ENCODE measurements at regions not wholly inside any gene's neighbourhood (a gene's known extent, or its start where the extent isn't known, plus 50 kb on each side); places are given as distances from the start of the nearest gene placed in this dataset.

DNA sequence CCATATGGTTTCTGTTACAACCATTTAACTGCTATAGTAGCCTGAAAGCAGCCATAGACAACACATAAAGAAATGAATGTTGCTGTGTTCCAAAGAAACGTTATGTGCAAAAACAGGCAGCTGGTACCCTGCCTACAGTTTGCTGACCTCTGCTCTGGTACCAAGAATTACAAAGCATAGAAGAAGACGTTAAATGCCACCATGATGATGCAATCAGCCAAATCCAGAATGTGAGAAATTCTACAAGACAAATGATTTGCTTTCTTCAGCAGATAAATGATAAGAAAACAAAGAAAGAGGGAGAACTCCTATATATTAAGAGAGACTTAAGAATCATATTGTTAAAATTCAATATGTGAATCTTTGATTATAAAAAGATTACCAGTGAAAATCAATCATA is 97.8 kb upstream of the PDE4B start:
- Histone ChIP-seq H3K9me3 (no peaks in the 10 kb centered on the region), H3K36me3 (no peaks in the 10 kb centered on the region), H3K27me3 (peaks cover 0 to 8% (median 0%) of the 10 kb centered on the region in 7 donors), H3K4me1 (peaks cover 0 to 30% (median 20%) of the 10 kb centered on the region in 9 donors), H3K27ac (no peak overlapping the region), H3K4me3 (no peak overlapping the region)
- 67% methylated on average over 2 of the region's 2 CpGs for WGBS, 2 donors
- TF ChIP-seq, protein P1, sequence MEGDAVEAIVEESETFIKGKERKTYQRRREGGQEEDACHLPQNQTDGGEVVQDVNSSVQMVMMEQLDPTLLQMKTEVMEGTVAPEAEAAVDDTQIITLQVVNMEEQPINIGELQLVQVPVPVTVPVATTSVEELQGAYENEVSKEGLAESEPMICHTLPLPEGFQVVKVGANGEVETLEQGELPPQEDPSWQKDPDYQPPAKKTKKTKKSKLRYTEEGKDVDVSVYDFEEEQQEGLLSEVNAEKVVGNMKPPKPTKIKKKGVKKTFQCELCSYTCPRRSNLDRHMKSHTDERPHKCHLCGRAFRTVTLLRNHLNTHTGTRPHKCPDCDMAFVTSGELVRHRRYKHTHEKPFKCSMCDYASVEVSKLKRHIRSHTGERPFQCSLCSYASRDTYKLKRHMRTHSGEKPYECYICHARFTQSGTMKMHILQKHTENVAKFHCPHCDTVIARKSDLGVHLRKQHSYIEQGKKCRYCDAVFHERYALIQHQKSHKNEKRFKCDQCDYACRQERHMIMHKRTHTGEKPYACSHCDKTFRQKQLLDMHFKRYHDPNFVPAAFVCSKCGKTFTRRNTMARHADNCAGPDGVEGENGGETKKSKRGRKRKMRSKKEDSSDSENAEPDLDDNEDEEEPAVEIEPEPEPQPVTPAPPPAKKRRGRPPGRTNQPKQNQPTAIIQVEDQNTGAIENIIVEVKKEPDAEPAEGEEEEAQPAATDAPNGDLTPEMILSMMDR (IDR thresholded peaks at IDR 0.05): no peak
- intact Hi-C loops (cut with DNase I): no loop called here
- ATAC-seq: no peak
- no peak for DNase-seq

DNA sequence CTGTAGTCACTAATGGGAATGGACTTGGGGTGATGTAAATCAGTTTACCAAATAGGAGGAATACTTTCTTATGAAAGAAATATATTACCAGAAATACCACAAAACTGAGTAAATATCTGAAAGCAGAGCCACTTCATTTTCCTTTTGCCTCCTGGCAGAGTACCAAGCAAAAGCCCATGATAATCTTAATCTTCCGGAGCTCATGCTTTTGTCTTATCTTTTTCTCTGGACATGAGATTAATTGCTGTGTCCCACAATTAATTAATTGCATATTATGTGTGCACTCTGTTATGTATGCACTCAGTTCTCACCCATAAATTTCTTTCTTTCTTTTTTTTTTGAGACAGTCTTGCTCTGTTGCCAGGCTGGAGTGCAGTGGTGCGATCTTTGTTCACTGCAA is 94.1 kb upstream of the PDE4B start:
- DNase-seq: no peak
- H3K36me3 ChIP-seq: no peaks in the 10 kb centered on the region
- WGBS, 2 donors: 61 to 66% methylated on average over 2 of the region's 2 CpGs
- no peaks in the 10 kb centered on the region for H3K9me3 ChIP-seq
- H3K4me3 ChIP-seq: no peak overlapping the region
- no peak overlapping the region for H3K27ac ChIP-seq
- H3K4me1 ChIP-seq: no peaks in the 10 kb centered on the region
- no peak for ATAC-seq
- H3K27me3 ChIP-seq: peaks cover 0 to 8% (median 0%) of the 10 kb centered on the region in 7 donors
- intact Hi-C loops (cut with DNase I): no loop called here
- TF ChIP-seq, protein P1 (IDR thresholded peaks at IDR 0.05): no peak

DNA sequence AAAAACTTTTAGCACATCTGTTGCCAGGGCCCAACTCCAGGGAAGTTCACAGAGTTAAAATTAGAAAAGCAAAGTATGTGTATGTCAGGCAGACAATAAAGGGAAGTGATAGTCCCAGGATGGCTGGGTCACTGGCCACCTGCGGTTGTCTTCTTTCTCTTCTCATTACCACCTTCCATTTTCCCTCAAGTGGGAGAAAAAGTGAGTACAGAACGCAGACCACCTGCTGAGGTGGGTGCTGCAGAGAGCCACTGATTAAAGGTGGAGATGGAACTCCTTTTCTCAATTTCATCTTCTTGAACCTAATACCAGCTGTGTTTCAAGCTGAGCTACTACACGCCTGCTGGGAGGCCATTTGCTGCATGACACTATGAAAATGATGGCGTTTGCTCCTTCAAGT is 88.8 kb upstream of the PDE4B start:
- ATAC-seq: no peak
- 44% methylated on average over 4 of the region's 4 CpGs for WGBS, 2 donors
- H3K4me3 ChIP-seq: no peak overlapping the region
- peaks cover 0 to 2% (median 0%) of the 10 kb centered on the region in 9 donors for H3K4me1 ChIP-seq
- no peak for DNase-seq
- TF ChIP-seq, protein P1 (IDR thresholded peaks at IDR 0.05): no peak
- peaks cover 0 to 4% (median 0%) of the 10 kb centered on the region in 7 donors for H3K27me3 ChIP-seq
- H3K27ac ChIP-seq: no peak overlapping the region
- intact Hi-C loops (cut with DNase I): no loop called here
- no peaks in the 10 kb centered on the region for H3K36me3 ChIP-seq
- no peaks in the 10 kb centered on the region for H3K9me3 ChIP-seq

DNA sequence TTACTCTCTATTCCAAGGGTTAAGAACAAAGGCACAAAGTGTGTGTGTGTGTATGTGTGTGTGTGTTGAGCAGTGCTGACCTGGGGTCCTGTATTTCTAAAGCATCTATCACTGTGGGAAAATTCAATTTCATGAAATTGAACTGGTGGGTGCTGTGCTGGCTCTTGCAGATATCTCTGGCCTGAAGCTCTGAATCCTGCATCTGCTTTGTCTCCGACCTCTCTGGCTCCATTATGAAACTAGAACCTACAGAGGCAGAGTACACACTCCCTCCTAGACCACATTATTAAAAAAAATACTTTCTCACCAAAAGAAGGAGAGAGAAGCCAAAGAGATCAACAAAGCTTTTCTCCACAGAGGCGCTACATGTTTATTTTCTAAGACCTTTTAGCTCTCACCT is 88.4 kb upstream of the PDE4B start:
- H3K9me3 ChIP-seq: no peaks in the 10 kb centered on the region
- TF ChIP-seq, protein P1 (IDR thresholded peaks at IDR 0.05): no peak
- intact Hi-C loops (cut with DNase I): no loop called here
- no peak overlapping the region for H3K4me3 ChIP-seq
- no peaks in the 10 kb centered on the region for H3K36me3 ChIP-seq
- DNase-seq (no peak), ATAC-seq (no peak)
- H3K27ac ChIP-seq: no peak overlapping the region
- H3K27me3 ChIP-seq: peaks cover 0 to 4% (median 0%) of the 10 kb centered on the region in 7 donors
- peaks cover 0 to 2% (median 0%) of the 10 kb centered on the region in 9 donors for H3K4me1 ChIP-seq
- 84 to 94% methylated on average over 2 of the region's 2 CpGs for WGBS, 2 donors

Data from heart right ventricle (tissue), 16 donors.